Colon (tissue), 2 donors: ENCODE measurements at regions not wholly inside any gene's neighbourhood (a gene's known extent, or its start where the extent isn't known, plus 50 kb on each side); places are given as distances from the start of the nearest gene placed in this dataset.

ENCODE experiments used
- FAIRE-seq: peaks from 2 replicates; lab custom pipeline; 2012; peaks lifted over from hg19 to GRCh38; lab: Jason Lieb, UNC
- donor health status: control.
- donor health status: control.

- no peak for FAIRE-seq
Observed at GRCh38 chr1:234989019-234989418, 139.6 kb downstream of the TOMM20 start.

GRCh38 chr1:234988536-234988935, 140.1 kb downstream of the TOMM20 start:
- FAIRE-seq = no peak

DNA sequence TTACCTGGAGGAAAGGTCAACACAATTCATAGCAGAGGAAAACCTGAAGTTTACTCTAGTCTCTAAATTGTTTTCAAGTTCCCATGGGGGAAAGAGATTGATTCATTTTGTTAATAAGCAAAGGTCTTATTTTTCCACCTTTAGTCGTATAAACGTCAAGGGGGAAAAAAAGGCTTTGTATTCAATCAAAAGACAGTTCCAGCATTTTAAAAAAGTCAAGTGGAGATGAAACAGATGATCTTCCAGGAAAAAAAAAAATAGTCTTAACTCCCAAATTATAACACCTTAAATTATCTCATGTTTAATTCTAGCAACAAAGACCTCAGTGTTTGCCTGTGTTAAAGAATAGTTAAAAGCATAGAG, 140.5 kb downstream of the TOMM20 start:
- FAIRE-seq = no peak

GRCh38 chr1:234987415-234988154, 141.1 kb downstream of the TOMM20 start:
- no peak for FAIRE-seq

DNA sequence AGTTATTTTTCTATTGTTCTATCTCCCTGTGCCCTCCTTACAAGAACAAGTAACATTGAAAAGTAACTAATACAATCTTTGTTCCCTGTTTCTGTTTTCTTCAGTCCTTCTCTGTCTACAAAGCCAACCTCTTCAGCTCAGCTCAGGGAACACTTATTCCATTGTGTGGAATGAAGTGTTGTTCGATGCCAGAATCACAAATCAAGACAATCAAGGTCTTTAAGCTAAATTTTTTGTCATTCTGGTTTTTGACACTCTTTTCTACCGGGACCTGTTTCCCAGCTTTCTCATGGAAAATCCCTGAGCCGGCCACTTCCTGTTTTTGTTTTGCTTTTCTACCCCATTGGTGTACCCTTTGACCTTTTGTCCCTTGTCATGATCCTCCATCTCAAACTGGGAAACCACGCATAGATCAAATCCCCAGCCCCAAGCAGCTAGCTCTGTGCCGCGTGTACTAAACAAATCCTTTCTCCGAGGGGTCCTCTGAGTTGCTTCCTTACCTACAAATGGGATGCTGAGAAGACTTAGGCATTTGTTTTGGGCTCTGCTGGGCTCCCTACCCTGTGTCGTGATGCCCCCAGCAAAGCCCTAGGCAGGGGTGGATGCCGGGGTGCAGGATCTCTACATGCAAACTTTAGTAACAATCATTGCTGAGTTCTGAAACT, 141.8 kb downstream of the TOMM20 start:
- no peak for FAIRE-seq

- no peak for FAIRE-seq
Observed at GRCh38 chr1:234985516-234986294, 142.9 kb downstream of the TOMM20 start.

DNA sequence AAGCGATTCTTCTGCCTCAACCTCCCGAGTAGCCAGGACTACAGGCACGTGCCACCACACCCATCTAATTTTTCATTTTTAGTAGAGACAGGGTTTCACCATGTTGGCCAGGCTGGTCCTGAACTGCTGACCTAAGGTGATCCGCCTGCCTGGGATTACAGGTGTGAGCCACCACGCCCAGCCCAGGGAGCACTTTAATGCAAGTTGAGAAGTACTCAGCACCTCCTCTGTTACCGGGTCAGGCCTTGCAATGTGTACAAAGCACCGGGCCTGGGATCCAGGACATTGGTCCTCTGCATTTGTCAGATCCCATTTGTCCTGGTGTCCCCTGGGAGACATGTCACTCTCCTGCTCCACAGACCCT, 143.6 kb downstream of the TOMM20 start:
- FAIRE-seq = no peak

GRCh38 chr1:234983564-234984238, 144.9 kb downstream of the TOMM20 start:
- FAIRE-seq = no peak

DNA sequence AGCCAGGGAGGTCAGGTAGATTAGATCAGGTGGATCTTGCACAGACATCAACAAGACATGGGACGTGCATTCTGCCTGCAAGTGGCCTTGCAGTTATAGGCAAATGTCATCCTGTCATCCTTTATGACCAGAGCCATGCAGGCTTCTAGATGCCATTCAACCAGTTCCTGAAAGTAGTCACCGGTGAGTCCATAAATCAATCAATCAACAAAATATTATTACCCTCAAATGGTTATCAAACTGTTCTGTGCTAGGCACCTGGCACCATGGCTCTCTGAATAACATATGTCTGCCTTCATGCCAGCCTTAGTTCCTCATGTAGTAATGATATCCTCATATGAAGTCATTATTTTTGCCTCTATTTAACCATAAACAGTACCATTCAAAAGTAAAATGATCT, 146.9 kb downstream of the TOMM20 start:
- no peak for FAIRE-seq

- FAIRE-seq = no peak
Observed at GRCh38 chr1:234980645-234981396, 147.8 kb downstream of the TOMM20 start.

DNA sequence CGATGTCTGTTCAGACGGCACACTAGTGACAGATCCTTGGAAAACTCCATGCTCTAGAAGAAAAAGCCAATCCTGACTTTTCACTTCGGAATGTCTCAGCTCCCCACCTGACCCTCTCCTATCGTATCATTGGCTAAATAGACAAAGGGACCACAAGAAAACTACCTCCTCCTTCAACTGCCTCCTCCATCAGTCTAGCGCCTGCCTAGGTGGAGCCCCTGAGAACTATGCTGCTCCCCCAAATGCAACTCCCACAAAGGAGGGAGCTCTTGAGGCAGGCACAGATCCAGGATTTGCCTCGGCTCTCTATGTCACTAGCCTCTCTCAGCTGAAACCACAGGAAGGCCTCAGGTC, 148.4 kb downstream of the TOMM20 start:
- FAIRE-seq = no peak

GRCh38 chr1:234979296-234980279, 149.0 kb downstream of the TOMM20 start:
- FAIRE-seq = no peak

GRCh38 chr1:234978397-234979295, 150.0 kb downstream of the TOMM20 start:
- no peak for FAIRE-seq

DNA sequence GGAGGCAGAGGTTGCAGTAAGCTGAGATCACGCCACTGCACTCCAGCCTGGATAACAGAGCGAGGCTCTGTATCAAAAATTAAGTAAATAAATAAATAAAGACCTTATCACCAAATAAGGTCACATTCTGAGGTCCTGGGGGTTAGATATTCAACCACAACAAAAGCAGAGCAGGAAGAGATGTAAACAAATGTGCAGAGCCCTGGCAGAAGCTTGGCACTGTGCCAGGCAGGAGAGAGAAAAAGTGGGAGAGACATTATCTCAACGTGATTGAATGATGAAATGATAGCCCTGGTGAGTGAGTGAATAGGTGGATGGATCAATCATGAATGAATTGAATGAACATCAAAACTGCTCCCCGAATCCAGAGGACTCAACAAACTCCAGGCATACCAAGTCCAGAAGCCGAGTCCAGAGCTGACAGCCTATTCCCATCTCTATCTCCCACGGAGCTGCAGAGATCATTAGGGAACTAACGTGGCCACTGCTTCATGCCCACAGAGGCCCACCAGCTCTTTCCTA, 150.7 kb downstream of the TOMM20 start:
- no peak for FAIRE-seq

DNA sequence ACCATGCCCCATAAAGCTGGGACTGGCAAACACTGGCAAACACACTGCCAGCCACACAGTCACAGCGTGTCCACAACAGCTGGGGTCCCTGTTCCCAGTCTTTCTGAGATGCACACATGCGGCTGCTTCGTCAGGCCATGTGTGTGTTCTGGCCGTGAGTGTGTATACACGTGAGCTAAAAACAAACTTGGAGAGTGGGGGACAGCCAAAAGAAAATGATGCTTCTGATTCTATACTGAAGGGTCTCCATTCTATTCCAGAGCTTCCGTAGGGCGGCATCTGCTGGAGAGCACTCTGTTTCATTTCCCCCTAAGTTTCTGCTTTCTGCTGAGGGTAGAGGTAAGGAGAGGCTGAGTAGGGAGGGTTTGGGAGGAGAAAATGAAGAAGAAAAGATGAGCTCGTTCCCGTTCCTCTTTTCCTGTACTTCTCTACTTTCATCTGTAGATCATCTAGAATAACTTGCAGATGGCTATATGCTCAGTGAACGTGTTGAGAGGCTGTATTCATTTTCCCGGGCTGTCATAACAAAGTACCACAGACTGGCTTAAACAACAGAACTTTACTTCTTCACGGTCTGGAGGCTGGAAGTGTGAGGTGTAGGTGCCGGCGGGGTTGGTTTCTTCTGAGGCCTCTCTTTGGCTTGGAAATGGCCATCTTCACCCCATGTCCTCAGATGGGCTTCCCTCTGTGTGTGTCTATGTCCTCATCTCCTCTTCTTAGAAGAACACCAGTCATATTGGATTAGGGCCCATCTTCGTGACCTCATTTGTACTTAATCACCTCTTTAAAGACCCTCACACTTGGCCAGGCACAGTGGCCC, 151.6 kb downstream of the TOMM20 start:
- no peak for FAIRE-seq

GRCh38 chr1:234975941-234976860, 152.4 kb downstream of the TOMM20 start:
- FAIRE-seq = no peak

DNA sequence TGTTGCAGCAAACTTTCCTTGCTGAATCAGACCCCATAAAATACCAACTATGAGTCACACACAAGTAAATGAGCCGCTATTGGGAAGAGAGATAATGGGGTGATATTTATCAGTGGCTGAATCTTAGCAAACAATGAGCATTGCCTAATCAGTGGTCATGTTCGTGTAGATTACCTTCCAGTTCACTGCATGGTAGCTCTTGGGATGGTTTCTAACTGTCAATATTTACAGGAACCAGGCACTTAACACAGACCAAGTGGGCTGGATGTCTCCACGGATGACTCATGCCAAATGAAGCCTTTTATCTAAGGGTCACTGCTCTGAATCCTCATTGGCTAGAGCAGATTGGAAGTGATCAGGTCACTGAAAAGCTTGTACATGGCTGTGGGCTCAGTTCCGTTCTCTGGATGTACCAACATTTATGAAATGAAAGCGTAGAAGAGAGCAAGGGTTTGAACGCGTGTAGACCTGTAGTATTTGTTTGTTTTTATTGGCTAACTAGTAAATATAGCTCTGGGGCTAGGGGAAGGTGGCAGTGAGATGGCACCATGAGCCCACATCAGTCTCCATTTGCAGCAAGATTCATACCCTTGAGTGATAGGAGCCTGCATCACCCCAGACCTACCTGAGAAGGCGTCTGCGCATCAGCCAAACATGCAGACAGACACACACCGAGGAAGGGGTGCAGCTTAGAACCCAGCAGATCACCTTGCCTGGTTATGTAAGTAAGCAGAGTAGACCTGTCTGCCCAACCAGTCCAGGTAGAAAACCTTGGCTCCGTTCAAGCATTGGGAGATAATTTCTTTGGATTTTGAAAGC, 153.3 kb downstream of the TOMM20 start:
- no peak for FAIRE-seq
